CD4-positive, CD25-positive, alpha-beta regulatory T cell (primary cell): ENCODE measurements at regions not wholly inside any gene's neighbourhood (a gene's known extent, or its start where the extent isn't known, plus 50 kb on each side); places are given as distances from the start of the nearest gene placed in this dataset.
"Not testable (repeated sequence)": the region's sequence is repeated elsewhere in the genome, so short reads cannot be mapped to it uniquely, and the experiment has no call there.

ENCODE experiments used
- ATAC-seq, 2 donors: fragments of 150-1000 bp; cut with Tn5 transposase; one replicate each; pipeline ENCODE4 v1.10.0; 2021; ENCODE audit warnings: low read depth in 2 of 2, moderate number of reproducible peaks in 2 of 2, moderate library complexity in 1 of 2
- DNase-seq, 3 donors: peaks; one replicate each; pipeline versions ENCODE4 v3.0.0 to v3.0.0-alpha.2; 2012 to 2022; ENCODE audit warnings: mixed read lengths in 1 of 3
- H3K27ac ChIP-seq: one replicate; pipeline ENCODE4 v1.7.0; 2013; ENCODE audit warnings: mild to moderate bottlenecking, low read length; ENCODE audit not compliant: insufficient read depth, poor library complexity, severe bottlenecking
- H3K27me3 ChIP-seq: one replicate; pipeline ENCODE4 v1.7.0; 2013; ENCODE audit warnings: low read length; ENCODE audit not compliant: control insufficient read depth, insufficient read depth
- H3K36me3 ChIP-seq: one replicate; pipeline ENCODE4 v1.7.0; 2013; ENCODE audit warnings: mild to moderate bottlenecking, low read length, moderate library complexity; ENCODE audit not compliant: control insufficient read depth, insufficient read depth
- H3K4me1 ChIP-seq: 2 replicates; pipeline ENCODE4 v1.7.0; 2013; ENCODE audit warnings: mild to moderate bottlenecking, low read length; ENCODE audit not compliant: insufficient read depth, control insufficient read depth, poor library complexity, severe bottlenecking
- H3K4me3 ChIP-seq: one replicate; pipeline ENCODE4 v1.7.0; 2013; ENCODE audit warnings: low read depth, mild to moderate bottlenecking, low read length, moderate library complexity
- H3K9me3 ChIP-seq, 2 experiments: 1 replicate in 1 of 2; 2 replicates in 1 of 2; pipeline ENCODE4 v1.7.0; 2013; ENCODE audit warnings: low read length in 2 of 2, mild to moderate bottlenecking in 1 of 2, moderate library complexity in 1 of 2; ENCODE audit not compliant: control insufficient read depth in 2 of 2
- H3K27ac Mint-ChIP-seq, 3 donors: one replicate each; pipeline ENCODE4 v1.8.0; 2020 to 2022; ENCODE audit warnings: mild to moderate bottlenecking in 3 of 3, mixed read lengths in 3 of 3, moderate library complexity in 2 of 3
- H3K27me3 Mint-ChIP-seq: one replicate; pipeline ENCODE4 v1.8.0; 2022; ENCODE audit warnings: mild to moderate bottlenecking, mixed read lengths
- H3K36me3 Mint-ChIP-seq: one replicate; pipeline ENCODE4 v1.8.0; 2020; ENCODE audit warnings: mixed read lengths
- H3K4me1 Mint-ChIP-seq, 4 donors: one replicate each; pipeline ENCODE4 v1.8.0; 2020 to 2022; ENCODE audit warnings: mixed read lengths in 4 of 4, mild to moderate bottlenecking in 1 of 4
- H3K4me3 Mint-ChIP-seq, 4 donors: one replicate each; pipeline ENCODE4 v1.8.0; 2020 to 2022; ENCODE audit warnings: mild to moderate bottlenecking in 4 of 4, mixed read lengths in 4 of 4, moderate library complexity in 3 of 4
- H3K9me3 Mint-ChIP-seq, 7 donors: one replicate each; pipeline ENCODE4 v1.8.0; 2020 to 2022; ENCODE audit warnings: mixed read lengths in 7 of 7, mild to moderate bottlenecking in 3 of 7, moderate library complexity in 2 of 7

GRCh38 chr7:32741853-32742476, 149.6 kb downstream of the KBTBD2 start:
- not testable (repeated sequence) for H3K36me3 ChIP-seq, H3K4me3 ChIP-seq, H3K27ac ChIP-seq, H3K9me3 ChIP-seq, H3K27me3 ChIP-seq, H3K36me3 Mint-ChIP-seq, H3K4me1 ChIP-seq, H3K27ac Mint-ChIP-seq, DNase-seq, H3K4me3 Mint-ChIP-seq, H3K9me3 Mint-ChIP-seq, ATAC-seq, H3K4me1 Mint-ChIP-seq
- H3K27me3 Mint-ChIP-seq: peaks cover 22% of the 10 kb centered on the region

DNA sequence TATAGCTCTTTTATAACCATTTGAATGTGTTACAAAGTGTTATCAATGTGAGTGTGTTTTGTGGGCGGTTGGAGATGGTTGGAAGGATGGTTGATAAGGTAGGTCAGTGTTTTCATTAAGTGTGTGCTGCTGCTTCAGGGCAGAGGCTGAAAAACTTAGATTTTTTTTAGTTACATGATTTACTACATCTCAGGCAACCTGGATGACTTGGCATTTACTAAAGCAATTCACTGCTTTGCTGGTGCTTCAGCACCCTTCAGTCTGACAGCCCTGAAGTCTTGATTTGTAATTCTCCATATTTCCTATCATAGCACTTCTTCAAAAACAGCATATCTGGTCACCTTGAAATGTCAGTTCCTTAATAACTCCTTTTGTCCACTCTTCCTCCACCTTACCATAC, 151.8 kb downstream of the KBTBD2 start:
- not testable (repeated sequence) for H3K4me3 Mint-ChIP-seq, H3K27me3 ChIP-seq, H3K36me3 Mint-ChIP-seq, H3K4me3 ChIP-seq, H3K27ac ChIP-seq, ATAC-seq, H3K9me3 ChIP-seq, H3K27ac Mint-ChIP-seq, H3K9me3 Mint-ChIP-seq, H3K4me1 Mint-ChIP-seq, H3K36me3 ChIP-seq, DNase-seq, H3K4me1 ChIP-seq
- H3K27me3 Mint-ChIP-seq: peaks cover 16% of the 10 kb centered on the region

DNA sequence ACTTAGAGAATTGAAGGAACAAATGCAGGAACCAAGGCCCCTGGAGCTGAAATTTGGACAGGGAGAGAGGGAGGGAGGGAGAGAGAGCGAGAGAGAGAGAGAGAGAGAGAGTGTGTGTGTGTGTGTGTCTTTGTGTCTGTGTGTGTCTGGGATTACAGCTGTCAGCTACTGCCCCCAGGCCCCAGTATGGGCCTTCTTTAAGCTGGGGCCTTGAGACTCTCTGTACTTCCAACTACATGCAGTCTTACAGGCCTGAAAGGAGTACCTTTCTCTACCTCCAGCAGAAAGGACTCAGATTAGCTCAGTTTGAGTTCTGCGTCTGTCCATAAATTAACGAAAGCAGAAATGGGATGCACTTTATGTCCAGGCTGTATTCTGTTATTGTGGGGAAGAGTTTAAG, 153.2 kb downstream of the KBTBD2 start:
- H3K4me3 ChIP-seq, H3K36me3 Mint-ChIP-seq, DNase-seq, H3K27me3 ChIP-seq, H3K27ac Mint-ChIP-seq, H3K9me3 ChIP-seq, H3K4me1 Mint-ChIP-seq, H3K4me1 ChIP-seq, H3K9me3 Mint-ChIP-seq, H3K4me3 Mint-ChIP-seq, ATAC-seq, H3K27ac ChIP-seq, H3K36me3 ChIP-seq: not testable (repeated sequence)
- H3K27me3 Mint-ChIP-seq: peaks cover 16% of the 10 kb centered on the region

GRCh38 chr7:32732767-32733166, 158.8 kb downstream of the KBTBD2 start:
- not testable (repeated sequence) for H3K4me3 Mint-ChIP-seq, H3K36me3 ChIP-seq, H3K4me1 Mint-ChIP-seq, H3K27ac ChIP-seq, H3K9me3 Mint-ChIP-seq, H3K27me3 ChIP-seq, H3K4me3 ChIP-seq, ATAC-seq, H3K27ac Mint-ChIP-seq, DNase-seq, H3K9me3 ChIP-seq, H3K36me3 Mint-ChIP-seq, H3K4me1 ChIP-seq
- H3K27me3 Mint-ChIP-seq: peaks cover 17% of the 10 kb centered on the region

- H3K4me3 ChIP-seq, H3K36me3 Mint-ChIP-seq, H3K4me1 Mint-ChIP-seq, ATAC-seq, DNase-seq, H3K9me3 ChIP-seq, H3K36me3 ChIP-seq, H3K9me3 Mint-ChIP-seq, H3K27ac ChIP-seq, H3K4me1 ChIP-seq, H3K27ac Mint-ChIP-seq: not testable (repeated sequence)
- H3K27me3 ChIP-seq: peaks cover 13% of the 10 kb centered on the region
- peak overlapping the region; percentile 57 to 72 (median 64) for H3K4me3 Mint-ChIP-seq
- H3K27me3 Mint-ChIP-seq: peaks cover 34% of the 10 kb centered on the region
Observed at GRCh38 chr7:32729335-32729675, 162.3 kb downstream of the KBTBD2 start.

DNA sequence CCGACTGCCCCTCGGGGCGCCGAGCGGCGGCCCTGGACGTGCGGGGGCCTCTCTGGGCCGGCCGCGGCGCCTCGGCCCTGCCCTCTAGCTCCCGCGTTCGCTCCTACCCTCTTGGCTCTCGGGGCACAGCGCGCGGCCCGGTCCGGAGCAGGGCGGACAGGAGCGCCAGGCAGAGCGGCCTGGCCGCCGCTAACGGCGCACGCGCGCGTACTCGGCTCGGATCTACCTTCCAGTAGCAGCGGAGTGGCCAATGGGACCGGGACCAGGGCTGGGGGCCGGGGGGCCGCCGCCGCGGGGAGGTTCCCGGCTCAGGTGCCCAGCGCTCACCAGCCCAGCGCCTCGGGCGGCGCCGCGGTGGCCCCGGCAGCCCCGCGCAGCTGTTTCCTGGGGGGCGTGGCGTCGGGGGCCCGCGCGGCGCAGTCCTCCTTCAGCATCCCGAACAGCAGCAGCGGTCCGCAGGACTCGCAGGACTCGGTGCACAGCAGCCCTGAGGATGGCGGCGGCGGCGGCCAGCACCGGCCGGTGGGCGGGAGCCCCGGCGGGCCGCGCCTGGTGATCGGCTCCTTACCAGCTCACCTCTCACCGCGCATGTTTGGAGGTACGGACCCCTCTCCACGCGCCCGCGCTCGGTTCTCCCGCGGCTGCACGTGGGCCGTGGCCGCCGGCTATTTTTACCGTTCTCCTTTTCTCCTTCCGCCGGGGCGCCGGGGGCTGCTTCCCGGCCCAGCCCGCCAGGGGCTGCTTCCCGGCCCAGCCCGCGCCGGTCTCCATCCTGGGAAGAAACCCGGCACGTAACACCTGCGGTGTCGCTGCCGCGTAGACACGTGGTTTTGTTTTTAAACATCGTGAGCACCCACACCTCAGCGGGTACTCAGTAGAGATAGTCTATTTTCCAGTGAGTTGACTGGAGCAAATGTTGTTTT, 162.9 kb downstream of the KBTBD2 start:
- not testable (repeated sequence) for H3K36me3 ChIP-seq, H3K4me1 ChIP-seq, H3K4me3 ChIP-seq, H3K27ac ChIP-seq, H3K36me3 Mint-ChIP-seq, H3K9me3 Mint-ChIP-seq, H3K4me1 Mint-ChIP-seq, H3K9me3 ChIP-seq, H3K27ac Mint-ChIP-seq
- Mint-ChIP-seq H3K27me3 (peaks cover 41% of the 10 kb centered on the region), H3K4me3 (peak overlapping the region in 3 of 4 donors; percentile 57 to 86 (median 72))
- ATAC-seq (peak; percentile 54 to 58), DNase-seq (peak; percentile 15 to 41 (median 33))
- peaks cover 13% of the 10 kb centered on the region for H3K27me3 ChIP-seq

GRCh38 chr7:32727483-32728411, 163.8 kb downstream of the KBTBD2 start:
- H3K4me3 ChIP-seq, H3K27ac ChIP-seq, H3K36me3 ChIP-seq, H3K4me1 ChIP-seq, H3K4me1 Mint-ChIP-seq, H3K9me3 Mint-ChIP-seq, H3K36me3 Mint-ChIP-seq, H3K27ac Mint-ChIP-seq, H3K9me3 ChIP-seq: not testable (repeated sequence)
- H3K27me3 ChIP-seq: peaks cover 13% of the 10 kb centered on the region
- Mint-ChIP-seq H3K27me3 (peaks cover 42% of the 10 kb centered on the region), H3K4me3 (peak overlapping the region; percentile 79 to 89 (median 86))
- DNase-seq: peak; percentile 6 to 46 (median 30)
- ATAC-seq: peak; percentile 33 to 56
